MM.1S (cell line): ENCODE measurements at regions not wholly inside any gene's neighbourhood (a gene's known extent, or its start where the extent isn't known, plus 50 kb on each side); places are given as distances from the start of the nearest gene placed in this dataset.

Source experiments
- DNase-seq: peaks from one replicate; pipeline ENCODE4 v3.0.0-alpha.2; 2015
- H2AFZ ChIP-seq: fragments of 300-600 bp; sonication (generic); 2 replicates; pipeline ENCODE4 v1.6.0; 2016; ENCODE audit warnings: antibody characterized with exemption, low read length
- H3F3A ChIP-seq: fragments of 300-600 bp; sonication (generic); 2 replicates; pipeline ENCODE4 v1.6.1; 2016; ENCODE audit warnings: mild to moderate bottlenecking, antibody characterized with exemption, low read length, moderate library complexity, mixed read lengths; ENCODE audit not compliant: insufficient read depth
- H3K27ac ChIP-seq: fragments of 300-600 bp; sonication (generic); 2 replicates; pipeline ENCODE4 v1.5.1; 2016; ENCODE audit warnings: mild to moderate bottlenecking, low read length
- H3K27me3 ChIP-seq: fragments of 300-600 bp; sonication (generic); replicated peaks from 2 replicates; pipeline ENCODE4 v1.6.0; 2016; ENCODE audit warnings: low read length; ENCODE audit not compliant: insufficient read depth
- H3K36me3 ChIP-seq: fragments of 300-600 bp; sonication (generic); replicated peaks from 2 replicates; pipeline ENCODE4 v1.6.1; 2016; ENCODE audit warnings: mild to moderate bottlenecking, low read length, mixed read lengths; ENCODE audit not compliant: insufficient read depth
- H3K4me1 ChIP-seq: fragments of 300-600 bp; sonication (generic); 2 replicates; pipeline ENCODE4 v1.6.1; 2016; ENCODE audit warnings: low read length, mixed read lengths
- H3K4me2 ChIP-seq: fragments of 300-600 bp; sonication (generic); 2 replicates; pipeline ENCODE4 v1.6.0; 2016; ENCODE audit warnings: low read depth, low read length
- H3K4me3 ChIP-seq: fragments of 300-600 bp; sonication (generic); 2 replicates; pipeline ENCODE4 v1.5.1; 2016; ENCODE audit warnings: low read length, mixed read lengths
- H3K79me2 ChIP-seq: fragments of 300-600 bp; sonication (generic); 2 replicates; pipeline ENCODE4 v1.6.1; 2016; ENCODE audit warnings: mixed run types, low read length, mixed read lengths
- H3K9ac ChIP-seq: fragments of 300-600 bp; sonication (generic); 2 replicates; pipeline ENCODE4 v1.6.1; 2016; ENCODE audit warnings: low read length, mixed read lengths
- H3K9me2 ChIP-seq: fragments of 300-600 bp; sonication (generic); replicated peaks from 2 replicates; pipeline ENCODE4 v1.6.1; 2016; ENCODE audit warnings: mild to moderate bottlenecking, low read length, mixed read lengths; ENCODE audit not compliant: insufficient read depth
- H3K9me3 ChIP-seq: fragments of 300-600 bp; sonication (generic); replicated peaks from 2 replicates; pipeline ENCODE4 v1.6.1; 2016; ENCODE audit warnings: mild to moderate bottlenecking, low read length, mixed read lengths; ENCODE audit not compliant: insufficient read depth
- H4K20me1 ChIP-seq: fragments of 300-600 bp; sonication (generic); 2 replicates; pipeline ENCODE4 v1.6.1; 2016; ENCODE audit warnings: mild to moderate bottlenecking, low read length, moderate library complexity, mixed read lengths; ENCODE audit not compliant: insufficient read depth
- EZH2 ChIP-seq: fragments of 300-600 bp; sonication (generic); optimal IDR thresholded peaks from 2 replicates; pipeline ENCODE3; 2017; ENCODE audit warnings: low read depth, mild to moderate bottlenecking, antibody characterized with exemption, low read length, mixed read lengths
- EZH2phosphoT487 ChIP-seq: fragments of 300-600 bp; sonication (generic); IDR thresholded peaks from 2 replicates; pipeline ENCODE4 v1.6.1; 2018; ENCODE audit warnings: antibody characterized with exemption, low read length
- TF ChIP-seq, protein P1 (sequence below): fragments of 300-600 bp; sonication (generic); IDR thresholded peaks from 2 replicates; pipeline ENCODE4 v1.5.1; 2016; ENCODE audit warnings: antibody characterized with exemption, low read length, mixed read lengths

DNA sequence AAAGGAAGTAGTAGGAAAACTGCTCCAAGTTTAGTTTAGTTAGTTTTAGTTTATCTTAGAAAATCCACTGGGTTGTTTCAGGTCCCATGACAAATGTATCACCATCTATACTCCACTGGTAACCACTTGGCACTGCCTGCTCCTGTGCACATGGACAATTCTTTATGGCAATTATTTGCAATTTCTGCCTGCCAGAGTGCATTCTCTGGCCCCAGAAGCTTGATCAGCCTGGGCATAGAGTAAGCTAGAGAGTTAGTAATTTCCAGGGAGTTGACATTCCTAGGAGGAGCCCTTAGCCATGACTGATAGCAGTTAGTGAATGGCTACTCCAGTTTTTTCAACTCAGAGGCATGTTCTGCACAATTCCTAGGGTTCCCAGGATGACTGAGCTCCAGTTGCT is 203.2 kb upstream of the FGF13 start:
- no peaks in the 10 kb centered on the region for H3K27me3 ChIP-seq
- H3K4me2 ChIP-seq, result no peak overlapping the region
- H3F3A ChIP-seq, result no peaks in the 10 kb centered on the region
- no peak overlapping the region for H3K9ac ChIP-seq
- H3K9me2 ChIP-seq, result no peaks in the 10 kb centered on the region
- TF ChIP-seq, protein P1, sequence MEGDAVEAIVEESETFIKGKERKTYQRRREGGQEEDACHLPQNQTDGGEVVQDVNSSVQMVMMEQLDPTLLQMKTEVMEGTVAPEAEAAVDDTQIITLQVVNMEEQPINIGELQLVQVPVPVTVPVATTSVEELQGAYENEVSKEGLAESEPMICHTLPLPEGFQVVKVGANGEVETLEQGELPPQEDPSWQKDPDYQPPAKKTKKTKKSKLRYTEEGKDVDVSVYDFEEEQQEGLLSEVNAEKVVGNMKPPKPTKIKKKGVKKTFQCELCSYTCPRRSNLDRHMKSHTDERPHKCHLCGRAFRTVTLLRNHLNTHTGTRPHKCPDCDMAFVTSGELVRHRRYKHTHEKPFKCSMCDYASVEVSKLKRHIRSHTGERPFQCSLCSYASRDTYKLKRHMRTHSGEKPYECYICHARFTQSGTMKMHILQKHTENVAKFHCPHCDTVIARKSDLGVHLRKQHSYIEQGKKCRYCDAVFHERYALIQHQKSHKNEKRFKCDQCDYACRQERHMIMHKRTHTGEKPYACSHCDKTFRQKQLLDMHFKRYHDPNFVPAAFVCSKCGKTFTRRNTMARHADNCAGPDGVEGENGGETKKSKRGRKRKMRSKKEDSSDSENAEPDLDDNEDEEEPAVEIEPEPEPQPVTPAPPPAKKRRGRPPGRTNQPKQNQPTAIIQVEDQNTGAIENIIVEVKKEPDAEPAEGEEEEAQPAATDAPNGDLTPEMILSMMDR, result no peak
- TF ChIP-seq EZH2phosphoT487 (no peak), EZH2 (no peak)
- no peaks in the 10 kb centered on the region for H3K4me1 ChIP-seq
- no peaks in the 10 kb centered on the region for H4K20me1 ChIP-seq
- H3K4me3 ChIP-seq, result no peak overlapping the region
- H3K79me2 ChIP-seq, result no peaks in the 10 kb centered on the region
- no peak overlapping the region for H2AFZ ChIP-seq
- no peak overlapping the region for H3K27ac ChIP-seq
- DNase-seq, result no peak
- H3K9me3 ChIP-seq, result no peaks in the 10 kb centered on the region
- no peaks in the 10 kb centered on the region for H3K36me3 ChIP-seq

DNA sequence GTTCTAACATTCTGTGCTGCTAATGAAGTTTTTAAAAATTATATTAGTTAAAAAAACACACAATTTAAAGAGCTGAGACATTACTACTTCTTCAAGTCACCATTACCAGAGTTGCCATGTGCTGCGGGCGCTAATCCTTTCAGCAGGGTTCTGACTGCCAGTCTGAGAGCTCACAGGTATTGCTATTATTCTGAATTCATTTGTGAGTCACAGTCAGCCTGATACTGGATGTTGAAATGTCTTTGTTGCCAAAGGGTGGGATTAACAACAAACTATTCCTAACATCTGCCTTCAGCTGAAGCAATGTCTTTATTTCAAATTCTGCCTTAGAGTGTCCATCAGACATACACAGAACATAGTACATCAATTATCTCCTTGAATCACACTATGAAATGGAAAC is 197.1 kb upstream of the FGF13 start:
- H3K36me3 ChIP-seq, result no peaks in the 10 kb centered on the region
- H3K9ac ChIP-seq, result no peak overlapping the region
- H3K79me2 ChIP-seq, result no peaks in the 10 kb centered on the region
- no peak for DNase-seq
- no peaks in the 10 kb centered on the region for H3K27me3 ChIP-seq
- no peaks in the 10 kb centered on the region for H3K4me1 ChIP-seq
- no peak overlapping the region for H3K4me3 ChIP-seq
- no peaks in the 10 kb centered on the region for H3K9me2 ChIP-seq
- no peak overlapping the region for H2AFZ ChIP-seq
- no peak for TF ChIP-seq EZH2
- TF ChIP-seq EZH2phosphoT487, result no peak
- TF ChIP-seq, protein P1, result no peak
- H3K4me2 ChIP-seq, result no peak overlapping the region
- H3K27ac ChIP-seq, result no peak overlapping the region
- no peaks in the 10 kb centered on the region for H3F3A ChIP-seq
- H4K20me1 ChIP-seq, result no peaks in the 10 kb centered on the region
- no peaks in the 10 kb centered on the region for H3K9me3 ChIP-seq

DNA sequence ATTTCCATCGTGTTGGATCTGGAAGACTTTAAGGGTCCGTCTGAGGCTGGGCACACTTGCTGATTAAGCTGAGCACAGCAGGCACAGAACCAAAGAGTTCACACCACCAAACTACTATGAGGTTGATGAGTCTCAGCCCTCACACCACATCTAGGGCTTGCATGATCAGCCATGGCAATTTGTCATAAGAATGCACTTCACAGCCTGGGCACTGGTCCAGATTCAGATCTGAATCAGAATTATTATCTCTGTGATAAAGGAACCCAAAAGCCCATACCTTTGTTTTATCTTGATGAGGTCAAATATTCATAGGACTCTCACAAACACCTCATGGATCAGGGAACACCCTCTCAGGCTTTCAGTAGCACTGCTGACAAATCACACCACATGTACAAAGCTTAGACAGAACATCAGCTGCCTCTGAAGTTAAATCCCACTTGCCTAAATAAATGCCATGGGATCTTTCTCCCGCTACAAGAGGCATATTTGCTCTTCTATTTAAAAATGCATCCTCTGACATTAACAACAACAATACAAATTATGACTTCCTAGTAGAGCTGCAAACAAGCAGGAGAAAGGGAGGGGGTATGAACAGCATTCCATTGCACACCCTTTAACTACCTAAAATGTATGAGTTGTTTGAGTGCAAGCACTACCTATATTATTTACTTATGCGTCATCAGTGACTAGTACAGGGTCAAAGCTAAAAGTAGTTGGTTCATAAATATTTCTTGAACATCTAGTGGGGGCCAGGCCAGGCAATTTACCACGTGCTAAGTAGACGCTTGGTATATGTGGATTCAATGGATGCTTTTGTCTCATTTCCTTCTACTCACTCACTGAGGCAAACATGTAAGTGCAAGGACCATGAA is 186.3 kb upstream of the FGF13 start:
- H3K79me2 ChIP-seq, result no peaks in the 10 kb centered on the region
- H3F3A ChIP-seq, result no peaks in the 10 kb centered on the region
- H2AFZ ChIP-seq, result no peak overlapping the region
- H3K9me3 ChIP-seq, result no peaks in the 10 kb centered on the region
- no peaks in the 10 kb centered on the region for H3K4me1 ChIP-seq
- H4K20me1 ChIP-seq, result no peaks in the 10 kb centered on the region
- no peaks in the 10 kb centered on the region for H3K9me2 ChIP-seq
- no peak for DNase-seq
- H3K9ac ChIP-seq, result no peak overlapping the region
- H3K4me2 ChIP-seq, result no peak overlapping the region
- no peak overlapping the region for H3K4me3 ChIP-seq
- H3K27me3 ChIP-seq, result no peaks in the 10 kb centered on the region
- TF ChIP-seq EZH2phosphoT487 (no peak), EZH2 (no peak)
- TF ChIP-seq, protein P1, result no peak
- H3K27ac ChIP-seq, result no peak overlapping the region
- no peaks in the 10 kb centered on the region for H3K36me3 ChIP-seq
